CD4-positive, alpha-beta T cell treated with Interleukin-12 subunit alpha and Interleukin-12 subunit beta, for 1 hour (primary cell): ENCODE measurements at regions not wholly inside any gene's neighbourhood (a gene's known extent, or its start where the extent isn't known, plus 50 kb on each side); places are given as distances from the start of the nearest gene placed in this dataset.
A peak's percentile ranks its signal among the peaks of the same experiment; 100 is the strongest.

Source experiments
- DNase-seq: peaks from one replicate; pipeline ENCODE4 v3.0.0-alpha.2; 2020

DNA sequence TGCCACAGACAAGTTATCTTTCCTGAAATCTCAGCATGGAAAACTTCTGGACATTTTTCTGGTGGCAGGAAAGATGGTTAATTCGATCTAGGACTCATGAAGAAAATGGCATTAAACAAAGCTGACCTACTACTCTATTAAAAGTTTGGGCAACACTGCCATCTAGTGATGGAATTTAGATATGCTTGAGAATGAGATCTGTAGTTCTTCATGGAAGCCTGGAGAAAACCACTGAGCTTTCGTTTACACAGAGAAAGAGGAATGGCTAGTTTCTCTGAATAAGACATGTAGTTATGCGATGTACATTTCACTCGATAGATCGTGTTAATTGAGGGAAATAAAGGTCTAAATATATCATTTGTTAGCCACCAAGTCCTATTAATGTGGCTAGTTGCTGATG is 51.7 kb upstream of the CHRDL1 start:
- DNase-seq = peak; percentile 39

- no peak for DNase-seq
Observed at GRCh38 chrX:110846071-110846470, 50.5 kb upstream of the CHRDL1 start.
